Activated B cell treated with CpG ODN at 0.5 μM for 24 hours (primary cell): ENCODE measurements at regions not wholly inside any gene's neighbourhood (a gene's known extent, or its start where the extent isn't known, plus 50 kb on each side); places are given as distances from the start of the nearest gene placed in this dataset.
"Not testable (repeated sequence)": the region's sequence is repeated elsewhere in the genome, so short reads cannot be mapped to it uniquely, and the experiment has no call there.

ENCODE experiments used
- ATAC-seq: fragments of 200-7000 bp; cut with Tn5 transposase; one replicate; pipeline ENCODE4 v1.10.0; 2021; ENCODE audit warnings: low read depth, mild to moderate bottlenecking, moderate library complexity
- CTCF ChIA-PET: fragments of 350-600 bp; sonication (Branson Sonifier 250); formaldehyde crosslinking; loops from one replicate; lab custom pipeline; 2021; ENCODE audit warnings: antibody characterized with exemption; lab: Charles Lee
- POLR2A ChIA-PET: fragments of 350-600 bp; sonication (Branson Sonifier 250); formaldehyde crosslinking; loops from one replicate; lab custom pipeline; 2021; ENCODE audit warnings: antibody characterized with exemption; lab: Charles Lee
- DNase-seq: peaks from one replicate; pipeline ENCODE4 v3.0.0; 2022
- H3K27ac Mint-ChIP-seq: one replicate; pipeline ENCODE4 v1.8.0; 2020; ENCODE audit warnings: mixed read lengths
- H3K27me3 Mint-ChIP-seq: one replicate; pipeline ENCODE4 v1.8.0; 2021; ENCODE audit warnings: mixed read lengths
- H3K36me3 Mint-ChIP-seq: one replicate; pipeline ENCODE4 v1.8.0; 2021; ENCODE audit warnings: low read depth, mixed read lengths
- H3K4me1 Mint-ChIP-seq: one replicate; pipeline ENCODE4 v1.8.0; 2021; ENCODE audit warnings: mixed read lengths
- H3K4me3 Mint-ChIP-seq: one replicate; pipeline ENCODE4 v1.8.0; 2020; ENCODE audit warnings: mild to moderate bottlenecking, mixed read lengths
- H3K9me3 Mint-ChIP-seq: one replicate; pipeline ENCODE4 v1.8.0; 2020; ENCODE audit warnings: mixed read lengths
- intact Hi-C: fragments of 100-400 bp; cut with micrococcal nuclease; formaldehyde crosslinking; loops from one replicate; pipeline ENCODE4 v1.15.1; 2024

DNA sequence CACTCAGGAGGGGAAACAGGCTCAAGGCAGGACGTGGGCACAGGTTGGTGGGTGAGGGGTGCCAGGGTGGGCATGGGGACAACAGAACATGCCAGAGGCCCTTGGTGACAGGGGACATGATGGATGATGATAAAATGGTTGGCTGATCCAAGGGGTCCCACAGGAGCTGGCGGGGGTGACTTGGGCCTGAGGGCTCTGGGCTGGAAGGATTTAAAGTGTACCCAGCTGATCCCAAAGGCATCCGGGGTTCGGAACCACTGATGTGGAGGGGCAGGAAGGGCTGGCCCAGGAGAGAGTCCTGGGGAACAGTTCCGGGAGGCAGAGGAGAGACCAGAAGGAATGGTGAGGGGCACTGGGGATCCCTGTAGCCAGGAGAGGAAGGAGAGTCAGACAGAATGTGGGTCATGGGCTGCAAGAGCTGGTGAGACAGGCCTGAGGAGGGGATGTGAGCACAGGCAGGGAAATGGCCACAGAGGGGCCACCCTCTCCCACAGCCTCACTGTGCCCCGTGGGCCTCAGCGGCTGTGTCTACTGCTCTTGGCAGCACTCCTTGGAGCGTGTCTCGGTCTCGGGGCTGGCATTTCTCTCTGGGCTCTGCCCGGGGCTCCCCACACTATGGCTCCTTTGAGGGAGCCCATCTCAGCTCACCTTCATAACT, 70.7 kb upstream of the PTPN20 start:
- DNase-seq, CTCF ChIA-PET, H3K27ac Mint-ChIP-seq, H3K36me3 Mint-ChIP-seq, H3K4me3 Mint-ChIP-seq, H3K9me3 Mint-ChIP-seq, POLR2A ChIA-PET, intact Hi-C loops, H3K4me1 Mint-ChIP-seq, ATAC-seq, H3K27me3 Mint-ChIP-seq: not testable (repeated sequence)

DNA sequence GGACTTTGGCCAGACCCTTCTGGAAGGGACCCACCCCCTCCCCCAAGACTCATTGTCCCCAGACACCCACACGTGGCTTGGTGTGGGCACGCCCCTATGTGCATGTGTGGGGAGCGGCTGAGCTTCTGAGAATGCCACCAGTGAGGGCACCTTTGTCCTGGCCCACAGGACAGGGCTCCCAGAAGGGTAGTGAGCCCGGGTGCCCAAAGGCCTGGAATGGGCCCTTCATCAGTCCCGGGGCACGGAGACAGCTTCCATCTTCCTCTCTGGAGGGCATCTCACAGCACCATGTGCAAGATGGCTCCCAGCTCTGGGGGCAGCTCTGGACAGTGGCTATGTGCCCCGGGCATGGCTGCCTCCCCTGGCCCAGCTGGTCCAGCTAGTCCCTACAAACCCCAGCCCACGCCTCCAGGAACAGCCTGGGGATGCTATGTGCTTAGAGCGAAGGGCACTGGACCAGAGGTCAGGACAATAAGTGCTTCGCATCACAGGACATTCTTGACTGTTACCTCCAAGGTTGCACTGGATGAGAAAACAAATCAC, 70.1 kb upstream of the PTPN20 start:
- ATAC-seq, H3K27me3 Mint-ChIP-seq, H3K4me1 Mint-ChIP-seq, POLR2A ChIA-PET, intact Hi-C loops, DNase-seq, H3K4me3 Mint-ChIP-seq, H3K36me3 Mint-ChIP-seq, CTCF ChIA-PET, H3K9me3 Mint-ChIP-seq, H3K27ac Mint-ChIP-seq: not testable (repeated sequence)

DNA sequence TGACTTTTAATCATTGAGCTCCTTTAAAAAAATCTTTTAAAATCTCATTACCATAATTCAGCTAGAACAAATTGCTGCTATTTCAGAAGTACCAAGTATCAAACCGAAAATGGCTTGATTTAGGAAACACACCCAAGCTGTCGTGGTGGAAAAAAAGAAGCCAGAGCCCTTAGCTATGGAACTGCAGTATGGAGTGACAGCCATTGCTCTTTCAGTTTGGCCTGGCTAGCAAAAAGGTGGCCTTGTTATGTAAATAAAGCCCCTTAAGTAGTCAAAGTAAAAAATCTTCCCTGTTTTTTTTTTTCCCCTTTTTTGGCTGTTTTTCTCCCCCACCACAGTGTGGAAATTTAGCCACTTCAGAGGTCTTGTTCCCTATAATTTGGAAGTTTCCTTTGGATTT, 66.0 kb upstream of the PTPN20 start:
- ATAC-seq, H3K27ac Mint-ChIP-seq, H3K9me3 Mint-ChIP-seq, DNase-seq, intact Hi-C loops, H3K4me1 Mint-ChIP-seq, H3K27me3 Mint-ChIP-seq, H3K4me3 Mint-ChIP-seq, POLR2A ChIA-PET, CTCF ChIA-PET, H3K36me3 Mint-ChIP-seq: not testable (repeated sequence)

DNA sequence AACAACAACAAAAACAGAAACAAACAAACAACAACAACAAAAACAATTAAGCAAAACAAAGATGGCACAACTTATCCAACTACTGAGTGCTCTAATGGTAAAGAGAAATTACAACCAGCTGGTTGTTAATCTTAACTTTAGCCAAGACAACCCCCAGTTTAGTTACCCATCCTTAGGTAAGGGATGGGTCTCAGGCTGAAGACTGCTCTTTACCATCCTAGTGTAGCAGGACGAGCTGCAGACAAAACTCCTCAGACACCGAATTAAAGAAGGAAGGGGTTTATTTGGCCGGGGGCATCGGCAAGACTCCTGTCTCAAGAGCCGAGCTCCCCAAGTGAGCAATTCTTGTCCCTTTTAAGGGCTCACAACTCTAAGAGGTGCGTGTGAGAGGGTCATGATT, 65.6 kb upstream of the PTPN20 start:
- H3K4me1 Mint-ChIP-seq, H3K4me3 Mint-ChIP-seq, H3K36me3 Mint-ChIP-seq, H3K9me3 Mint-ChIP-seq, H3K27me3 Mint-ChIP-seq, ATAC-seq, DNase-seq, intact Hi-C loops, POLR2A ChIA-PET, H3K27ac Mint-ChIP-seq, CTCF ChIA-PET: not testable (repeated sequence)

DNA sequence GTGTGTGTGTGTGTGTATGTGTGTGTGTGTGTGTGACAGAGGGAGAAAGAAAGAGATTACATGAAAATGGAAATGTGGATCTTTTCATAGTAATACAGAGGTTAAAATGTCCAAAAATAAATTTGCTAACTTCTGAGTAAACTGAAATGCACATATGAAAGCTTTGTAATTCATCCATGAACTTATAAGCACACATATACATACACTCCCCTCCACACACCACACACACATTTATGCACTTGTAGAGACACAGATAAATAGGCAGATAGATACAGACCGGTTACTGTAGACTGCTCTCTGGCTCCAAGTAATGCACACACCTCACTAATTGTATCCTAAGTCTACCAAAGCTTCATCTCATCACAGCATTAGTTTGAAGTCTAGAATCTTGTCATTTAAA, 50.5 kb upstream of the PTPN20 start:
- DNase-seq, H3K4me1 Mint-ChIP-seq, ATAC-seq, H3K9me3 Mint-ChIP-seq, H3K27me3 Mint-ChIP-seq, H3K27ac Mint-ChIP-seq, POLR2A ChIA-PET, H3K36me3 Mint-ChIP-seq, CTCF ChIA-PET, H3K4me3 Mint-ChIP-seq, intact Hi-C loops: not testable (repeated sequence)
